D721Med (cell line): ENCODE measurements at regions not wholly inside any gene's neighbourhood (a gene's known extent, or its start where the extent isn't known, plus 50 kb on each side); places are given as distances from the start of the nearest gene placed in this dataset.
"Not testable (repeated sequence)": the region's sequence is repeated elsewhere in the genome, so short reads cannot be mapped to it uniquely, and the experiment has no call there.

Experiments used
- DNase-seq: peaks from one replicate; pipeline ENCODE4 v3.0.0; 2011; ENCODE audit warnings: low spot score; ENCODE audit not compliant: insufficient read length
- FAIRE-seq: peaks from 2 replicates; lab custom pipeline; 2011; peaks lifted over from hg19 to GRCh38; lab: Jason Lieb, UNC
- TF ChIP-seq, protein P1 (sequence below): IDR thresholded peaks from 2 replicates; pipeline ENCODE4 v1.5.1; 2012; ENCODE audit warnings: mild to moderate bottlenecking, control low read depth; ENCODE audit not compliant: insufficient read depth; ENCODE audit errors: missing control alignments

DNA sequence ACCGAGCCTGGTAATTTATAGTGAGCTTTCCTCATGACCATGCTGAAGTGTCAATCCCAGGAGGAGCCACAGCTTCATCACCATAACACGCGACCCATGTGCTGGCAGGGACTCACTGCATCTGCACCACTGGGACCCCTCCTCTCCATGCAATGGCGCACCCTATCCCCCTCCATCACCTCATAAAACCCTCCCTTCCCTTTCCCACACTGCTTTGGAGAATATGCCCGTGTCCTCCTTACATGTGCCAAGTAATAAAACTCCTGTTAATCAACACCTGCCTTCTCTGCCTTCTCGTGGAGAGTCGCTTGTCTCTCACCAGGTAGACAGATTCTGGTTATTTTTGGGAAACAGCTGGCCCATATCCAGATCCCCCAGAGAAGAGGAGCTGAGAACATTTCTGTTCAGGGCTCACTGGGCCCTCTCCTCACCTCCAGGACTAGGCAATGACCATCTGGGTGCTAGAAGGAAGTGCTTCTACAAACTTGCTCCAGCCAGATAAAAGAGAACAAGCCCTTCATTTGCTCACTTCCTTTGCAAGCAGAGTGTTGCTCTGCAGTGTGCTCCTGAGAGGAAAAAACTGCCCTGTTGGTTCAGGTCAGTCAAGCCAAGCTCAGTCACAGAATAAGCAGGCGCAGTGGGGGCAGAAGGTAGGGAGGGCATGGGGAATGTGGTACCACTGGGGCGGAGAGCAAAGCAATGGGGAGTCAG is 894.3 kb downstream of the UQCRFS1 start:
- TF ChIP-seq, protein P1, sequence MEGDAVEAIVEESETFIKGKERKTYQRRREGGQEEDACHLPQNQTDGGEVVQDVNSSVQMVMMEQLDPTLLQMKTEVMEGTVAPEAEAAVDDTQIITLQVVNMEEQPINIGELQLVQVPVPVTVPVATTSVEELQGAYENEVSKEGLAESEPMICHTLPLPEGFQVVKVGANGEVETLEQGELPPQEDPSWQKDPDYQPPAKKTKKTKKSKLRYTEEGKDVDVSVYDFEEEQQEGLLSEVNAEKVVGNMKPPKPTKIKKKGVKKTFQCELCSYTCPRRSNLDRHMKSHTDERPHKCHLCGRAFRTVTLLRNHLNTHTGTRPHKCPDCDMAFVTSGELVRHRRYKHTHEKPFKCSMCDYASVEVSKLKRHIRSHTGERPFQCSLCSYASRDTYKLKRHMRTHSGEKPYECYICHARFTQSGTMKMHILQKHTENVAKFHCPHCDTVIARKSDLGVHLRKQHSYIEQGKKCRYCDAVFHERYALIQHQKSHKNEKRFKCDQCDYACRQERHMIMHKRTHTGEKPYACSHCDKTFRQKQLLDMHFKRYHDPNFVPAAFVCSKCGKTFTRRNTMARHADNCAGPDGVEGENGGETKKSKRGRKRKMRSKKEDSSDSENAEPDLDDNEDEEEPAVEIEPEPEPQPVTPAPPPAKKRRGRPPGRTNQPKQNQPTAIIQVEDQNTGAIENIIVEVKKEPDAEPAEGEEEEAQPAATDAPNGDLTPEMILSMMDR: no peak
- FAIRE-seq (no peak), DNase-seq (no peak)

DNA sequence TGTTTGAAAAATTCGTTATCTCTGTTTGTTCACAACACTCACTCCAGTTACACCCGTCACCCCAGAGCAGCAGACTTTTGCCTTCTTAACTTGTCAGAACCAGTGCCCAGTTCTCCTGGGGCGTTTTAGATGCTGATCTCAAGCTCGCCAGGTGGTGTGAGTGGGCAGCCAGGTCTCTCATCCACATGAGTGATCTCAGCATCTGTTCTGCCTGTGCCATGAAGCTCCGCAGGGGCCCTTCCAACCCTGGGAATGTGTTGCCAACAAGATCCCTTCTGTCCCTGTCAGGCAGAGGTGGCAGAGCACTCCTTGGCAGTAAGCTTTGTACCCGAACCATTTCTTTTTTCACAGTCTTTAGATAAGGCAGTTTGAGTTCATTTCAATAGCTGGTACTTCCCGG is 896.5 kb downstream of the UQCRFS1 start:
- FAIRE-seq (no peak), DNase-seq (no peak)

DNA sequence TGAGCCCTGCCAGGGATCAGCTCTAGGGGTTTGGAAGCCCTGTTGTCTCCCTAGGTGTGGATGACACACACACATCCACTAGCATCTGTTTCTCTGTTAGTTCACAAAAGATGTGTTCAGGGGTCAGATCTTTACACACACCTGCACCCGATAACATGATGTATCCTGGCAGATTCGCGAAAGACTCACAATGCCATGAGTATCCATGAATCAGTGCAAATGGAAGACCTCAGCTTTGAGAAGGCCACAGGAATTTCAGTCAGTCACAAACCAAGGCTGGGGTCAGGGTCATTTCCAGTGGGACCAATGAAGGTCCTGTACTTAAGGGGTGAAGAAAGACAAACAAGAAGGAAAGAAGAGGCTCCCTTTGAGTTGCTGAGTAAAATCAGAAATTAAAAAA is 898.2 kb downstream of the UQCRFS1 start:
- DNase-seq (no peak), FAIRE-seq (no peak)
- TF ChIP-seq, protein P1: no peak

More for the DNA sequence above, 896.5 kb downstream of the UQCRFS1 start:
- TF ChIP-seq, protein P1: no peak

DNA sequence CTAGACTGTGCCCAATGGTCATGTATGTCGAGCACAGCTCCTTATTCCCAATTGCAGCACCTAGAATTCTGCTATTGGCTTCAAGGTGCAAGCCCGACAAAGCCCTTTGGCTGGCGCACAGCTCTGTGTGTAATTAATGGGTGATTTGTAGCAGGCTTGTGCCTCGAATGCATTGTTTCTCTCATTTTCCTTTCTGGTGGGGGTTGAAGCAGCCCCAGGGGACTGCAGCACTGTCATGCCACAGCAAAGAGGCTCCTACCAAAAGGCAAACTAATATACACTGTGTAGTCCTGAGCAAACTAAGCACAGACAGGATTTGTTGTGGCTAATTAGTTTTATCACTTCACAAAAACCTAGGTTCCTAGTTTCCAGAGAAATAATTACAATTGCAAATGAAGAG is 898.7 kb downstream of the UQCRFS1 start:
- FAIRE-seq (no peak), DNase-seq (no peak)
- TF ChIP-seq, protein P1: no peak

DNA sequence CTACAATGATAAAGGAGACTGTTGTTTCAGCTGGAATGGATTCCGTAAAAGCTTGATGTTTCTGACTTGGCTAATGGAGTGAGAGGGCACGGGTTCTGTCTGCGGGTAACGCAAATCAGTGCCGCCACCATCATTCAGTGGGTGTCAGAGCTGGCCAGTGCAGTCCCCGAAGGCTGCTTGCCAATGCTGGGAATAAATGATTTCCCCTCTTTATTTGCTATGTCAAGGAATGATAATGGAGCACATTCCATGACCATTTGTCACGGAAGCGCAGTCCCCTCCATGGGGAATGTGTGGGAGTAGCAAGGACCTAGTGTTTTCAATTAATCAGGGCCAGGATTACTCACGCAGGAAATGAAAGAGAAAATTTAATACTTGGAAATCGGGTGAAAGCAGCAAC is 899.3 kb downstream of the UQCRFS1 start:
- DNase-seq (no peak), FAIRE-seq (no peak)
- TF ChIP-seq, protein P1: no peak

DNA sequence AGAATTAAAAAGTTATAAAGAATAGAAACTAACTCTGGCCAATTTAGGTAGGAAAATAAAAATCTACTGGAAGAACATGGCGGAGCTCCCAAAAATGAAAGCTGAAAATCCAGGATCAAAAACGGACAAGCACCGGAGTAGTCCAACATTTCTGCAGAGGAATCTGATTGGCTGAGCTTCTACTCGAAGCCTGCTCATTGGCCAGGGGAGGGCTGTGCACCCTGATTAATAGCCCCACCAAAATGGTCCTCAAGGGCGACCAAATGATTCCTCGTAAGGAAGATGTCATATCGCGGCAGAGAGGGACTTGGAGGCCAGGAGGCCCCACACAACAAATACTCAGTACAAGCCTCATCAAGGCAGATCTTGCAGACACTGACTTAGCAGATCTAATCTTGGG is 900.7 kb downstream of the UQCRFS1 start:
- FAIRE-seq: no peak
- TF ChIP-seq, protein P1: no peak
- DNase-seq: no peak

DNA sequence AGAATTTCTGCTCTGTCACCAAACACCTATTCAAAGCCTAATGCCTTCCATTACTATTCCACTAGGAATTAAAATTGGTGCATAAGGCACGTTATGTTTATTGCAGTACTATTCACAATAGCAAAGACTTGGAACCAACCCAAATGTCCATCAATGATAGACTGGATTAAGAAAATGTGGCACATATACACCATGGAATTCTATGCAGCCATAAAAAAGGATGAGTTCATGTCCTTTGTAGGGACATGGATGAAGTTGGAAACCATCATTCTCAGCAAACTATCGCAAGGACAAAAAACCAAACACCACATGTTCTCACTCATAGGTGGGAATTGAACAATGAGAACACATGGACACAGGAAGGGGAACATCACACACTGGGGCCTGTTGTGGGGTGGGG is 902.1 kb downstream of the UQCRFS1 start:
- not testable (repeated sequence) for DNase-seq, FAIRE-seq

DNA sequence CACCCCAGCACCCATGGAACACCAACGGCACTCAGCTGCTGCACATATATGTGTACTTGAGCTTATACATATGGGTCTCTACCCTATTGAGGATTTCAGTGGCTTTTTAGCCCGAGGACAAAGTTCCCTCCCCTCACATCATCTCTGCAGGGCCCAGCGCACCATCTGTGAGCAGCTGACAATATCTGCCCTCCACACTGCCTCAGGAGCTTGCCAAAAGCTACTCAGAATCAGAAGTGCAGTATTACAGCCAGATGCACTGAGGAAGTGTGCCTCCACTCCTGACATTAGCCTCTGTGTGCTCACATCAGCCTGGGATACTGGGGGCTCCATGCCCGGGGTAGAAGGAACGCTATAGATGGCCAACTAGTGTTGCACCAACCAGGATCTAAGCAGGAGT is 903.9 kb downstream of the UQCRFS1 start:
- DNase-seq: no peak
- FAIRE-seq: no peak
- TF ChIP-seq, protein P1: no peak
